IMR-90 (cell line): ENCODE measurements at regions not wholly inside any gene's neighbourhood (a gene's known extent, or its start where the extent isn't known, plus 50 kb on each side); places are given as distances from the start of the nearest gene placed in this dataset.

Source experiments
- ATAC-seq: fragments of 200-7000 bp; cut with Tn5 transposase; 2 replicates; pipeline ENCODE4 v1.9.1; 2020; ENCODE audit warnings: low read depth, mild to moderate bottlenecking, moderate library complexity
- BruUV-seq: library from RNA; stranded (reverse); fragments of 400-500 nt; replicated peaks from 2 replicates; lab custom pipeline; 2021; lab: Mats Ljungman, UMichigan
- CTCF ChIA-PET: fragments of 300-600 bp; formaldehyde crosslinking; extraction: SDS; loops from one replicate; lab custom pipeline; 2021; ENCODE audit warnings: antibody characterized with exemption; lab: Yijun Ruan, JAX
- POLR2A ChIA-PET: fragments of 300-600 bp; sonication (Branson Sonifier 250); formaldehyde crosslinking; loops from one replicate; lab custom pipeline; 2022; ENCODE audit warnings: antibody characterized with exemption; ENCODE audit not compliant: unreplicated experiment; lab: Charles Lee
- DNase-seq: peaks from one replicate; pipeline ENCODE4 v3.0.0; 2013
- H2AFZ ChIP-seq: replicated peaks from 2 replicates; pipeline ENCODE3; 2013; ENCODE audit warnings: low read length, mild to moderate bottlenecking; ENCODE audit not compliant: poor library complexity
- H2AK5ac ChIP-seq: 2 replicates; pipeline ENCODE4 v1.6.1; 2013; ENCODE audit warnings: low read depth, low read length, inconsistent platforms
- H2AK9ac ChIP-seq: replicated peaks from 2 replicates; pipeline ENCODE3; 2013; ENCODE audit warnings: mild to moderate bottlenecking, low read depth, low read length, moderate library complexity; ENCODE audit not compliant: poor library complexity
- H2BK120ac ChIP-seq: 2 replicates; pipeline ENCODE4 v1.6.1; 2013; ENCODE audit warnings: low read depth, low read length, inconsistent platforms
- H2BK15ac ChIP-seq: 3 replicates; pipeline ENCODE4 v1.6.1; 2013; ENCODE audit warnings: low read depth, low read length, inconsistent platforms
- H2BK20ac ChIP-seq: 2 replicates; pipeline ENCODE4 v1.6.1; 2013; ENCODE audit warnings: low read depth, mild to moderate bottlenecking, inconsistent platforms, low read length, moderate library complexity
- H2BK5ac ChIP-seq: 2 replicates; pipeline ENCODE4 v1.6.1; 2013; ENCODE audit warnings: mild to moderate bottlenecking, low read depth, low read length, inconsistent platforms; ENCODE audit not compliant: poor library complexity, severe bottlenecking
- H3K14ac ChIP-seq: replicated peaks from 2 replicates; pipeline ENCODE4 v1.6.1; 2013; ENCODE audit warnings: low read depth, low read length, inconsistent platforms
- H3K18ac ChIP-seq: 2 replicates; pipeline ENCODE4 v1.6.1; 2013; ENCODE audit warnings: low read depth, low read length, control low read depth
- H3K23ac ChIP-seq: 2 replicates; pipeline ENCODE4 v1.6.1; 2013; ENCODE audit warnings: low read depth, low read length, inconsistent platforms
- H3K27ac ChIP-seq: 2 replicates; pipeline ENCODE4 v1.5.1; 2013; ENCODE audit warnings: mild to moderate bottlenecking, control low read depth, low read length; ENCODE audit not compliant: insufficient read depth
- H3K27me3 ChIP-seq: 2 replicates; pipeline ENCODE4 v1.6.1; 2013; ENCODE audit warnings: low read length; ENCODE audit not compliant: control insufficient read depth, insufficient read depth
- H3K36me3 ChIP-seq: 2 replicates; pipeline ENCODE4 v1.6.1; 2013; ENCODE audit warnings: low read length, mixed read lengths; ENCODE audit not compliant: control insufficient read depth, insufficient read depth
- H3K4ac ChIP-seq: 2 replicates; pipeline ENCODE4 v1.6.1; 2013; ENCODE audit warnings: low read depth, low read length, inconsistent platforms
- H3K4me1 ChIP-seq: 2 replicates; pipeline ENCODE4 v1.6.1; 2013; ENCODE audit warnings: low read length, mixed read lengths; ENCODE audit not compliant: control insufficient read depth, insufficient read depth
- H3K4me2 ChIP-seq: 2 replicates; pipeline ENCODE4 v1.6.1; 2013; ENCODE audit warnings: low read depth, mild to moderate bottlenecking, control low read depth, low read length, moderate library complexity
- H3K4me3 ChIP-seq: 2 replicates; pipeline ENCODE4 v1.5.1; 2013; ENCODE audit warnings: low read depth, mild to moderate bottlenecking, control low read depth, low read length, moderate library complexity; ENCODE audit not compliant: insufficient read depth
- H3K56ac ChIP-seq: 2 replicates; pipeline ENCODE4 v1.6.1; 2013; ENCODE audit warnings: low read length, inconsistent platforms; ENCODE audit not compliant: insufficient read depth; ENCODE audit errors: extremely low read depth
- H3K79me1 ChIP-seq, 2 experiments: 2 replicates each; pipeline ENCODE4 v1.6.1; 2013; ENCODE audit warnings: low read length in 2 of 2, inconsistent platforms in 1 of 2, low read depth in 1 of 2
- H3K9ac ChIP-seq: 2 replicates; pipeline ENCODE4 v1.6.1; 2013; ENCODE audit warnings: low read depth, low read length, control low read depth
- H3K9me1 ChIP-seq: 2 replicates; pipeline ENCODE4 v1.6.1; 2013; ENCODE audit warnings: low read length, inconsistent platforms; ENCODE audit not compliant: insufficient read depth
- H3K9me3 ChIP-seq: 2 replicates; pipeline ENCODE4 v1.6.1; 2013; ENCODE audit warnings: low read length; ENCODE audit not compliant: control insufficient read depth, insufficient read depth
- H4K20me1 ChIP-seq: 2 replicates; pipeline ENCODE4 v1.6.1; 2013; ENCODE audit warnings: low read length, inconsistent platforms; ENCODE audit not compliant: insufficient read depth
- H4K5ac ChIP-seq: 2 replicates; pipeline ENCODE4 v1.6.1; 2013; ENCODE audit warnings: mild to moderate bottlenecking, low read depth, low read length, control low read depth
- H4K8ac ChIP-seq, 2 experiments: 2 replicates each; pipeline ENCODE4 v1.6.1; 2013; ENCODE audit warnings: low read depth in 2 of 2, low read length in 2 of 2, control low read depth in 1 of 2, inconsistent platforms in 1 of 2
- H4K91ac ChIP-seq: 2 replicates; pipeline ENCODE4 v1.6.1; 2013; ENCODE audit warnings: low read depth, low read length, inconsistent platforms; ENCODE audit not compliant: insufficient read depth
- BHLHE40 ChIP-seq: fragments of 150-350 bp; IDR thresholded peaks from 2 replicates; pipeline ENCODE4 v1.6.1; 2016; ENCODE audit warnings: mild to moderate bottlenecking, low read depth, low read length
- CEBPB ChIP-seq: IDR thresholded peaks from 2 replicates; pipeline ENCODE4 v1.6.1; 2012; ENCODE audit warnings: low read depth, low read length, improper control_type of control experiment
- CHD1 ChIP-seq: IDR thresholded peaks from 2 replicates; pipeline ENCODE4 v1.6.1; 2012; ENCODE audit warnings: low read depth, low read length, improper control_type of control experiment
- CTCF ChIP-seq: conservative IDR thresholded peaks from 2 replicates; pipeline ENCODE4 v1.5.1; 2012; ENCODE audit warnings: mild to moderate bottlenecking, low read depth, low read length, improper control_type of control experiment
- FOS ChIP-seq: fragments of 150-350 bp; IDR thresholded peaks from 2 replicates; pipeline ENCODE4 v1.6.1; 2016; ENCODE audit warnings: low read depth, low read length
- MAFK ChIP-seq: IDR thresholded peaks from 2 replicates; pipeline ENCODE4 v1.6.1; 2012; ENCODE audit warnings: low read depth, low read length, improper control_type of control experiment
- MAZ ChIP-seq: IDR thresholded peaks from 2 replicates; pipeline ENCODE4 v1.6.1; 2012; ENCODE audit warnings: low read depth, mild to moderate bottlenecking, low read length, improper control_type of control experiment, moderate library complexity, borderline replicate concordance
- MXI1 ChIP-seq: IDR thresholded peaks from 2 replicates; pipeline ENCODE4 v1.6.1; 2012; ENCODE audit warnings: low read depth, mild to moderate bottlenecking, low read length, moderate library complexity, borderline replicate concordance
- NFE2L2 ChIP-seq: fragments of 150-350 bp; IDR thresholded peaks from 2 replicates; pipeline ENCODE4 v1.6.1; 2016; ENCODE audit warnings: low read depth, mild to moderate bottlenecking, low read length
- POLR2A ChIP-seq: IDR thresholded peaks from 2 replicates; pipeline ENCODE4 v1.6.1; 2012; ENCODE audit warnings: mild to moderate bottlenecking, low read depth, low read length
- RAD21 ChIP-seq: IDR thresholded peaks from 2 replicates; pipeline ENCODE4 v1.6.1; 2012; ENCODE audit warnings: low read length, improper control_type of control experiment
- RCOR1 ChIP-seq: IDR thresholded peaks from 2 replicates; pipeline ENCODE4 v1.6.1; 2012; ENCODE audit warnings: mild to moderate bottlenecking, low read length, improper control_type of control experiment; ENCODE audit not compliant: insufficient replicate concordance
- RFX5 ChIP-seq: IDR thresholded peaks from 2 replicates; pipeline ENCODE4 v1.8.0; 2012; ENCODE audit warnings: low read depth, mild to moderate bottlenecking, low read length, moderate library complexity
- SMC3 ChIP-seq: fragments of 150-350 bp; IDR thresholded peaks from 2 replicates; pipeline ENCODE4 v1.6.1; 2016; ENCODE audit warnings: low read depth, mild to moderate bottlenecking, antibody characterized with exemption, low read length, moderate library complexity
- WGBS, 2 experiments: methylation state at CpG; one replicate each; pipeline versions ENCODE4 v1.1.5 to v1.1.7; 2013; ENCODE audit warnings: missing lambda C conversion rate in 2 of 2; ENCODE audit not compliant: insufficient read length in 1 of 2; ENCODE audit errors: extremely low coverage in 2 of 2; 5-methylcytosine and 5-hydroxymethylcytosine counted together
- dilution Hi-C: fragments of 300-500 bp; cut with HindIII; formaldehyde crosslinking; loops from one replicate; pipeline ENCODE4 v1.14.3; 2018; ENCODE audit warnings: low sequenced_read_pairs; ENCODE audit not compliant: unreplicated experiment
- in situ Hi-C: fragments of 300-500 bp; cut with MboI; formaldehyde crosslinking; loops from 3 replicates; pipeline ENCODE4 v1.14.3; 2019; ENCODE audit warnings: low sequenced_read_pairs, inconsistent platforms, mixed read lengths
- intact Hi-C: fragments of 100-400 bp; cut with micrococcal nuclease; formaldehyde crosslinking; loops from 2 replicates; pipeline ENCODE4 v1.10.0; 2022

- POLR2A ChIA-PET, result no interaction called here
- DNase-seq (no peak), ATAC-seq (no peak)
- H3K9ac ChIP-seq, result no peak overlapping the region
- no peak overlapping the region for H4K91ac ChIP-seq
- H2BK5ac ChIP-seq, result no peak overlapping the region
- H3K4me1 ChIP-seq, result no peaks in the 10 kb centered on the region
- H3K36me3 ChIP-seq, result no peaks in the 10 kb centered on the region
- no peaks in the 10 kb centered on the region for H3K9me3 ChIP-seq
- H3K27ac ChIP-seq, result no peak overlapping the region
- H3K4me2 ChIP-seq, result no peak overlapping the region
- intact Hi-C loops, result no loop called here
- H3K27me3 ChIP-seq, result no peaks in the 10 kb centered on the region
- no peak overlapping the region for H3K4me3 ChIP-seq
- no peaks in the 10 kb centered on the region for H3K79me1 ChIP-seq
- no peak overlapping the region for H3K4ac ChIP-seq
- H2AK9ac ChIP-seq, result no peak overlapping the region
- BruUV-seq, result no TSS peak
- TF ChIP-seq SMC3 (no peak), BHLHE40 (no peak), RAD21 (no peak), MAFK (no peak), RFX5 (no peak), CEBPB (no peak), NFE2L2 (no peak), CHD1 (no peak), RCOR1 (no peak), POLR2A (no peak), MAZ (no peak), CTCF (no peak), FOS (no peak), MXI1 (no peak)
- no CpG with 5 or more reads among the region's 2 CpGs for WGBS, 2 experiments
- dilution Hi-C loops, result no loop called here
- H2BK15ac ChIP-seq, result no peak overlapping the region
- no peak overlapping the region for H4K5ac ChIP-seq
- H3K23ac ChIP-seq, result no peak overlapping the region
- H2AK5ac ChIP-seq, result no peak overlapping the region
- H3K56ac ChIP-seq, result no peak overlapping the region
- H3K9me1 ChIP-seq, result no peaks in the 10 kb centered on the region
- CTCF ChIA-PET, result no interaction called here
- no peak overlapping the region for H4K8ac ChIP-seq
- no peak overlapping the region for H3K18ac ChIP-seq
- no peak overlapping the region for H2BK120ac ChIP-seq
- in situ Hi-C loops, result no loop called here
- H2BK20ac ChIP-seq, result no peak overlapping the region
- no peaks in the 10 kb centered on the region for H4K20me1 ChIP-seq
- H2AFZ ChIP-seq, result no peak overlapping the region
- 0 out of 2 replicates have a peak overlapping the region, but pooled peaks have one; percentile 2 for H3K14ac ChIP-seq
Measured at GRCh38 chr6:105940990-105941389, 145.1 kb upstream of the PRDM1 start.
